ENCODE measurements at regions not wholly inside any gene's neighbourhood (a gene's known extent, or its start where the extent isn't known, plus 50 kb on each side); places are given as distances from the start of the nearest gene placed in this dataset.

DNA sequence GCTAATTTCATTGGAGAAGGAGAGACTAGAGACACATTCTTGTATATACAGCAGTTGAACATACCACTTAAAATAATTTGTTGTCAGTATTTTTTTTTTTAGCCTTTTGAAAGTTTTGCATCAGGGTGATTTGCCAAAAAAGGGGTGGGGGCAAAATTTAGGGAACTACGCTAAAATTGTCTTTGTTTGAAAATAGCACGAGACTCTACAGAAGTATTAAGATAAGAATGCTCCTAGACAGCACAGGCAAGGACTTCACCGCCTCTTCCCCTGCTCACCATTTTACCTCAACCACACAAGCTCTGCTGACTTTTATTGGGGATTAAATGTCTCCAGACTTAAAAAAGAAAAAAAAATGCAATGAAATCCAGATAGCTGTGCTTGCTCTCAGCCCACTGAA lies 236.1 kb upstream of the USP25 start:
- no peak for DNase-seq (ENCODE audit: low spot score)
- TF ChIP-seq, protein P1, sequence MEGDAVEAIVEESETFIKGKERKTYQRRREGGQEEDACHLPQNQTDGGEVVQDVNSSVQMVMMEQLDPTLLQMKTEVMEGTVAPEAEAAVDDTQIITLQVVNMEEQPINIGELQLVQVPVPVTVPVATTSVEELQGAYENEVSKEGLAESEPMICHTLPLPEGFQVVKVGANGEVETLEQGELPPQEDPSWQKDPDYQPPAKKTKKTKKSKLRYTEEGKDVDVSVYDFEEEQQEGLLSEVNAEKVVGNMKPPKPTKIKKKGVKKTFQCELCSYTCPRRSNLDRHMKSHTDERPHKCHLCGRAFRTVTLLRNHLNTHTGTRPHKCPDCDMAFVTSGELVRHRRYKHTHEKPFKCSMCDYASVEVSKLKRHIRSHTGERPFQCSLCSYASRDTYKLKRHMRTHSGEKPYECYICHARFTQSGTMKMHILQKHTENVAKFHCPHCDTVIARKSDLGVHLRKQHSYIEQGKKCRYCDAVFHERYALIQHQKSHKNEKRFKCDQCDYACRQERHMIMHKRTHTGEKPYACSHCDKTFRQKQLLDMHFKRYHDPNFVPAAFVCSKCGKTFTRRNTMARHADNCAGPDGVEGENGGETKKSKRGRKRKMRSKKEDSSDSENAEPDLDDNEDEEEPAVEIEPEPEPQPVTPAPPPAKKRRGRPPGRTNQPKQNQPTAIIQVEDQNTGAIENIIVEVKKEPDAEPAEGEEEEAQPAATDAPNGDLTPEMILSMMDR (IDR thresholded peaks at IDR 0.05; ENCODE audit: extremely low read depth, missing control alignments): no peak

DNA sequence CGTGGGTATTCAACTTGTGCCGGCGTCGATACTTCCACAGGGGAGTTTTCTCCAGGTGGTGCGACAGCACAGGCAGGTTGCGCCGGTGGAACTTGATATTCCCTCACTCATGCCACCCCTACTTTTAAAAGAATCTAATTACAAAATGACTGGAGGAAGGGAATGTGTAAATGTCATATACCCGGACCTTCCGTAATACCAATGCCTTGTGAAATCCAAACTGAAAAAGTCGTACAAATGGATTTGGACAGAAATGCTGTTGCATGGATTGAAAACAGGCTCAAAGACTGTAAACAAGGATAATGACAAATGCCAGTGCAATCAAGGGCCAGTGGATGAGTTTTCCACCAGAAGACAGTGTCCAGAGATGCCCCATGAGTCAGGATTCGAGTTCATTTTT lies 235.3 kb upstream of the USP25 start:
- no peak for DNase-seq (ENCODE audit: low spot score)
- TF ChIP-seq, protein P1 (IDR thresholded peaks at IDR 0.05; ENCODE audit: extremely low read depth, missing control alignments): no peak

DNA sequence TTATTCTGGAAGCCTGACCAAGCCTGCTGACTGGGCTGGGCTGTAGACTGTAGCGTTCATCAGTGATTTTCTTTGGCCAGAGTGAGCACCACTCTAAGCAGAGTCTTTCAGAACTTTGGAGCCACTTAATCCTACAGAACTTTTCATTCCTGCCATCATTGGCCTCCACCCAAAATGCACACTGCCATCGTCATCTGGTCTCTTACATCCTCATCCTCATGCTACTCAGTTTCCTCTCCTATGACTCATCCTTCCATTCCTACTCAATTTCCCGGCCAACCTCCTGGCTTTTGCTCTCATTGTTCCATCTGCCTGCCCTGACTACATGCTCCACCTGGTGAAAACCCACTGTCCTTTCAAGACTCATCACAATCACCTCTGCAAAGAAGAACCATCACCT lies 233.8 kb upstream of the USP25 start:
- TF ChIP-seq, protein P1 (IDR thresholded peaks at IDR 0.05; ENCODE audit: extremely low read depth, missing control alignments): no peak
- DNase-seq (ENCODE audit: low spot score): no peak

DNA sequence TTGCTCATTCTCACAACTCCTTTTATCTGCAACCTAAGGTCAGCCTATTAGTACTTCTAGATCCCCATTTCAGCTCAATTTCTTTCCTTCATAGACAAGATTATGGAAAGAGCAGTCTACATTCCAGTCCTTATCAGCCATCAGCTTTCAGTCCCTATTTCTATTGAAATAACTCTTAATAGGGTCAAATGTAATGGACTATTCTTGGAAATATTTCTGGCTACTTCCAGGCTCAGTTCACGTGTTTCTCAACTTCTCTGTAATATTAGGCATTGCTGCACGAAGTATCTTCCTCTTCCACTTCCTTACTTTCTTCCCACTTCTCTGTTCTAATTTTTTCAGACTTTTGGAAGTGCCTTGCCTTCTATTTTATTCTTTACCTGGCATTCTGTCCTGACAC lies 232.9 kb upstream of the USP25 start:
- TF ChIP-seq, protein P1 (IDR thresholded peaks at IDR 0.05; ENCODE audit: extremely low read depth, missing control alignments): no peak
- no peak for DNase-seq (ENCODE audit: low spot score)

DNA sequence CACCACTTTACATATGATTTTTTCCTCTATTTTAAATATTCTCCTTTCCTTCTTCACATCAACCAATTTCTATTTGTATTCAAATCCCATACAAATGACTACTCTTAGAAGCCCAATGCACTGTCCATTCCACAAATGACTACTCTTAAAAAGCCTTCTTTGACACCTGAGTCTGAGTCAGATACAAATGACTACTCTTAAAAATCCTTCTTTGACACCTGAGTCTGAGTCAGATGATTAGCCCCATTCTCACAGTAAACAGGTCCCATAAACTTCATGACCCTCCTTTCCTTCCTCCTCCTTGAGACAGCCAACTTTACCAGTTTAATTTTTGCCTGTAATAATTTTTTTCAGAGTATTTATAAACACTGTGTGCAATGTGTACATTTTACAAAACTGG lies 231.3 kb upstream of the USP25 start:
- DNase-seq (ENCODE audit: low spot score): no peak
- TF ChIP-seq, protein P1 (IDR thresholded peaks at IDR 0.05; ENCODE audit: extremely low read depth, missing control alignments): no peak

DNA sequence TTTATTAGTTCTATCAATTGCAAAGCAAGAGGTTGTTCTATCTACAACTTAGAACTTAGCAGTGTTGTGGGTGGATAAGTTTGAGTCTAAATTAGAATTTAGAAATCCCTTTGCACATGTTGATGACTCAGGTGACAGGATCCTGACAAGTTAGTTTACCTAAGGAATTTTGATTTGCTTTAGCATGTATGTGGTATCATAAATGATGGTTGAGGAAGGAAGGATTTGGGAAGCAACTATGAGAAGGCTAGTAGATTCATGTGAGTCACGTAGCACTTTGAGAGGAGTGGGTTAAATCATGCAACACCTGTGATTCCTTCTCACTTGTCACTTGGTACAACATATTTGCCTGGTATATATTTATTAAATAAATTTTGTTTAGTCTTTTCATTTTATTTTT lies 223.7 kb upstream of the USP25 start:
- DNase-seq (ENCODE audit: low spot score): no peak

DNA sequence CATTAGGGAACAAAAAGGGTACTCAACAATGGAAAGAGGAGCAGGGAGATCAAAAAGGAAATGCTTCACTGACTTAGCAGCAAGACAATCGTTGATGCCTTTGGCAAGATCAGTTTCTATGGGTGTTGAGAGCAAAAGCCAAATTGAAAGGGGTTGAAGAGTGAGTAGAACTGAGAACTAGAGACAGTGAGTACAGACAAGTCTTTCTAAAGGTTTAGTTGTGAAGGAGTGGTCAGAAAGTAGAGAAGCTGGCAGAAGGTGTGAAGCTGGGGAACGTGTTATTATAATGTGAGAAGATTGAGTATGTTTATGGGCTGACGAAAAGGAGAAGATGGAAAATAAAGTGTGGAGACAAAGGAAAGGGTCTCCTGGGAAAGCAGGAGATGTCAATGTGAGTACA lies 221.2 kb upstream of the USP25 start:
- TF ChIP-seq, protein P1 (IDR thresholded peaks at IDR 0.05; ENCODE audit: extremely low read depth, missing control alignments): no peak
- DNase-seq (ENCODE audit: low spot score): no peak

More for the DNA sequence above, 223.7 kb upstream of the USP25 start:
- TF ChIP-seq, protein P1 (IDR thresholded peaks at IDR 0.05; ENCODE audit: extremely low read depth, missing control alignments): no peak

All from GM20000 (cell line).